Hepatic stellate cell (primary cell): ENCODE measurements at regions not wholly inside any gene's neighbourhood (a gene's known extent, or its start where the extent isn't known, plus 50 kb on each side); places are given as distances from the start of the nearest gene placed in this dataset.
"Not testable (repeated sequence)": the region's sequence is repeated elsewhere in the genome, so short reads cannot be mapped to it uniquely, and the experiment has no call there.

Source experiments
- DNase-seq: peaks from one replicate; pipeline ENCODE4 v3.0.0; 2011; ENCODE audit warnings: low spot score

- not testable (repeated sequence) for DNase-seq
These were observed 465.9 kb upstream of the MAP3K7 start for GRCh38 chr6:91052473-91053450.

- DNase-seq: no peak
These were observed 458.3 kb upstream of the MAP3K7 start for GRCh38 chr6:91045161-91045560.

- no peak for DNase-seq
These were observed 456.9 kb upstream of the MAP3K7 start for GRCh38 chr6:91043751-91044150.

- no peak for DNase-seq
These were observed 455.8 kb upstream of the MAP3K7 start for GRCh38 chr6:91042656-91043055.

GRCh38 chr6:91033964-91034363, 447.1 kb upstream of the MAP3K7 start:
- DNase-seq: no peak

- DNase-seq: no peak
These were observed 444.7 kb upstream of the MAP3K7 start for GRCh38 chr6:91031581-91031980.

- no peak for DNase-seq
These were observed 442.3 kb upstream of the MAP3K7 start for GRCh38 chr6:91029211-91029610.

GRCh38 chr6:91023529-91023928, 436.7 kb upstream of the MAP3K7 start:
- DNase-seq: no peak

- no peak for DNase-seq
These were observed 433.9 kb upstream of the MAP3K7 start for GRCh38 chr6:91020744-91021143.

GRCh38 chr6:91018586-91018985, 431.7 kb upstream of the MAP3K7 start:
- DNase-seq: no peak

- no peak for DNase-seq
These were observed 426.6 kb upstream of the MAP3K7 start for GRCh38 chr6:91013511-91013910.

- no peak for DNase-seq
These were observed 410.2 kb upstream of the MAP3K7 start for GRCh38 chr6:90997076-90997475.

- DNase-seq: no peak
These were observed 406.9 kb upstream of the MAP3K7 start for GRCh38 chr6:90993770-90994169.

- no peak for DNase-seq
These were observed 402.9 kb upstream of the MAP3K7 start for GRCh38 chr6:90989763-90990162.

- DNase-seq: no peak
These were observed 397.2 kb upstream of the MAP3K7 start for GRCh38 chr6:90984066-90984465.

GRCh38 chr6:90983462-90983861, 396.6 kb upstream of the MAP3K7 start:
- no peak for DNase-seq

GRCh38 chr6:90982581-90982980, 395.7 kb upstream of the MAP3K7 start:
- DNase-seq: no peak

GRCh38 chr6:90982051-90982450, 395.2 kb upstream of the MAP3K7 start:
- no peak for DNase-seq

GRCh38 chr6:90978046-90978445, 391.2 kb upstream of the MAP3K7 start:
- DNase-seq: no peak

GRCh38 chr6:90977513-90977912, 390.6 kb upstream of the MAP3K7 start:
- DNase-seq: no peak

GRCh38 chr6:90976341-90976740, 389.5 kb upstream of the MAP3K7 start:
- no peak for DNase-seq

- DNase-seq: no peak
These were observed 388.9 kb upstream of the MAP3K7 start for GRCh38 chr6:90975741-90976140.

GRCh38 chr6:90973188-90973587, 386.3 kb upstream of the MAP3K7 start:
- DNase-seq: no peak

GRCh38 chr6:90970672-90971071, 383.8 kb upstream of the MAP3K7 start:
- no peak for DNase-seq
